ENCODE measurements at regions not wholly inside any gene's neighbourhood (a gene's known extent, or its start where the extent isn't known, plus 50 kb on each side); places are given as distances from the start of the nearest gene placed in this dataset.

DNA sequence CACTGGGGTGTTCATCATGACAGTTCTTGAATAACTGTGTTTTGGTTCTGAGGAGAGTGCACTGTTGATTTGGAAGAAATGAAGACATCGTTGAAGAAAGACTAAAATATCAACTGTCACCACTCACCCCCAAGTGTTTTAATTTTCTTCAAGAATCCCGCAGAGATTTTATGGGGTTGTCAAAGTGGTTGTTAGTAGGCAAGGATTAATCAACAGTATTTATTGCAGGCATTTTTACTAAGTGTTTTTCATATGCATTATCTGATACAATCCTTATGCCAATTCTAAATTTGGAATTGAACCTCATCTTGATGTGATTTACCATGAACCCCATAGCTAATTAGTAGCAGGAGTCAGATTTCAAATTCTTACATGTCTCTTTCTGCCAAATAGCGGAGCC lies 63.7 kb upstream of the OBI1 start:
- H3K27me3 ChIP-seq, result no peaks in the 10 kb centered on the region
- no peaks in the 10 kb centered on the region for H3K9me3 ChIP-seq
- intact Hi-C loops (cut with DNase I; ENCODE audit: low total_unique reads), result no loop called here
- H3K36me3 ChIP-seq, result no peaks in the 10 kb centered on the region
- no peak for DNase-seq
- no peak for TF ChIP-seq POLR2A (IDR thresholded peaks at IDR 0.05)
- TF ChIP-seq CTCF (IDR thresholded peaks at IDR 0.05), result no peak
- no peak overlapping the region for H3K27ac ChIP-seq
- H3K4me1 ChIP-seq, result no peaks in the 10 kb centered on the region
- H3K4me3 ChIP-seq, result no peak overlapping the region

DNA sequence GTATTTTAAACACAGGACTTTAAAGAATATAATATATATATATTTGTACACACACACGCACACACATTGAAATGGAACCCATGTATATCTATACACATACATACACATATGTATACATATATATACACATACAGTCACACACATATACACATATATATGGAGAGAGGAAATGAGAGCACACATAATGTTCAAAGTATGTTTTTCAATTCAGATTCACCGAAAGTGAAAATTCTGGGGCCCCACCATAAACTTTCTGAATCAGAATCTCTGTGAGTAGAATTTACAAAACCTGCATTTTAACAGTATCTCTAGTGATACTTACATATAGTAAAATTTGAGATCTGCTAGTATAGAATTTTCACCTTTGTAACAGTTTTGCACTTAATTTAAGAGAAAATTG lies 60.4 kb upstream of the OBI1 start:
- no peaks in the 10 kb centered on the region for H3K36me3 ChIP-seq
- no peaks in the 10 kb centered on the region for H3K9me3 ChIP-seq
- no peak overlapping the region for H3K27ac ChIP-seq
- no peak overlapping the region for H3K4me3 ChIP-seq
- H3K4me1 ChIP-seq, result no peaks in the 10 kb centered on the region
- no peak for DNase-seq
- TF ChIP-seq POLR2A (IDR thresholded peaks at IDR 0.05) (no peak), CTCF (IDR thresholded peaks at IDR 0.05) (no peak)
- intact Hi-C loops (cut with DNase I; ENCODE audit: low total_unique reads), result no loop called here
- no peaks in the 10 kb centered on the region for H3K27me3 ChIP-seq

- H3K4me1 ChIP-seq, result no peaks in the 10 kb centered on the region
- no peak for DNase-seq
- no peaks in the 10 kb centered on the region for H3K27me3 ChIP-seq
- H3K36me3 ChIP-seq, result no peaks in the 10 kb centered on the region
- TF ChIP-seq POLR2A (IDR thresholded peaks at IDR 0.05) (no peak), CTCF (IDR thresholded peaks at IDR 0.05) (no peak)
- no peak overlapping the region for H3K4me3 ChIP-seq
- intact Hi-C loops (cut with DNase I; ENCODE audit: low total_unique reads), result no loop called here
- no peaks in the 10 kb centered on the region for H3K9me3 ChIP-seq
- no peak overlapping the region for H3K27ac ChIP-seq
These were observed 55.8 kb upstream of the OBI1 start for GRCh38 chr13:78714717-78715116.

- Histone ChIP-seq H3K27me3 (no peaks in the 10 kb centered on the region), H3K9me3 (no peaks in the 10 kb centered on the region), H3K4me1 (no peaks in the 10 kb centered on the region), H3K4me3 (no peak overlapping the region), H3K36me3 (no peaks in the 10 kb centered on the region), H3K27ac (no peak overlapping the region)
- intact Hi-C loops (cut with DNase I; ENCODE audit: low total_unique reads), result no loop called here
- TF ChIP-seq POLR2A (IDR thresholded peaks at IDR 0.05) (no peak), CTCF (IDR thresholded peaks at IDR 0.05) (no peak)
- no peak for DNase-seq
These were observed 53.9 kb upstream of the OBI1 start for GRCh38 chr13:78712831-78713230.

- intact Hi-C loops (cut with DNase I; ENCODE audit: low total_unique reads), result no loop called here
These were observed 50.1 kb upstream of the OBI1 start for GRCh38 chr13:78709028-78709427.

More at GRCh38 chr13:78709028-78709427, 50.1 kb upstream of the OBI1 start:
- Histone ChIP-seq H3K4me1 (no peaks in the 10 kb centered on the region), H3K4me3 (no peak overlapping the region), H3K9me3 (no peaks in the 10 kb centered on the region), H3K27ac (no peak overlapping the region), H3K36me3 (no peaks in the 10 kb centered on the region), H3K27me3 (no peaks in the 10 kb centered on the region)
- TF ChIP-seq CTCF (IDR thresholded peaks at IDR 0.05), result no peak
- no peak for TF ChIP-seq POLR2A (IDR thresholded peaks at IDR 0.05)
- no peak for DNase-seq
